OCI-LY7 (cell line): ENCODE measurements at regions not wholly inside any gene's neighbourhood (a gene's known extent, or its start where the extent isn't known, plus 50 kb on each side); places are given as distances from the start of the nearest gene placed in this dataset.

Experiments
- CTCF ChIP-seq: fragments of 200-600 bp; sonication (generic); conservative IDR thresholded peaks from 2 replicates; pipeline ENCODE4 v1.5.1; 2014; ENCODE audit warnings: mild to moderate bottlenecking, antibody characterized with exemption, low read length, moderate library complexity, mixed read lengths
- EZH2phosphoT487 ChIP-seq: fragments of 200-600 bp; sonication (generic); IDR thresholded peaks from 2 replicates; pipeline ENCODE4 v1.6.1; 2018; ENCODE audit warnings: low read depth, borderline replicate concordance, mild to moderate bottlenecking, mixed run types, antibody characterized with exemption, low read length, moderate library complexity, mixed read lengths

GRCh38 chr5:103358305-103358995, 99.9 kb downstream of the MACIR start:
- TF ChIP-seq CTCF (no peak), EZH2phosphoT487 (no peak)
